ENCODE measurements at regions not wholly inside any gene's neighbourhood (a gene's known extent, or its start where the extent isn't known, plus 50 kb on each side); places are given as distances from the start of the nearest gene placed in this dataset.

- Histone ChIP-seq H3K4me2 (replicated peaks; ENCODE audit: low read depth, low read length, poor library complexity, severe bottlenecking) (no peak overlapping the region), H3K9ac (ENCODE audit: low read length) (no peak overlapping the region), H3K27ac (ENCODE audit: low read length in 2 of 2) (no peak overlapping the region), H3K36me3 (replicated peaks in 1 of 2; ENCODE audit: control extremely low read depth in 1 of 2, control insufficient read depth in 1 of 2, extremely low read depth in 1 of 2, insufficient read depth in 2 of 2, low read length in 1 of 2) (no peaks in the 10 kb centered on the region), H3K4me1 (ENCODE audit: control insufficient read depth in 2 of 2, insufficient read depth in 2 of 2, low read length in 2 of 2) (no peaks in the 10 kb centered on the region), H3K79me2 (ENCODE audit: control insufficient read depth, insufficient read depth, low read length) (no peaks in the 10 kb centered on the region), H3K4me3 (ENCODE audit: control extremely low read depth in 1 of 5, extremely low read depth in 1 of 5, insufficient read depth in 1 of 5, low read depth in 2 of 5, low read length in 4 of 5) (no peak overlapping the region), H3K9me3 (ENCODE audit: control extremely low read depth in 1 of 3, control insufficient read depth in 2 of 3, insufficient read depth in 1 of 3, low read length in 2 of 3) (no peaks in the 10 kb centered on the region), H4K20me1 (ENCODE audit: control insufficient read depth, insufficient read depth, low read length, poor library complexity, severe bottlenecking) (no peaks in the 10 kb centered on the region), H2AFZ (ENCODE audit: insufficient read depth, low read depth, low read length, poor library complexity, severe bottlenecking) (no peak overlapping the region), H3K27me3 (replicated peaks in 1 of 4; ENCODE audit: control extremely low read depth in 1 of 4, control insufficient read depth in 3 of 4, insufficient read depth in 4 of 4, low read length in 3 of 4) (no peaks in the 10 kb centered on the region)
- WGBS (ENCODE audit: insufficient coverage): no CpG with 5 or more reads among the region's 1 CpG
- H3K4me3 Mint-ChIP-seq: no peak overlapping the region
- no peak for TF ChIP-seq EZH2 (IDR thresholded peaks at IDR 0.05; ENCODE audit: borderline replicate concordance, insufficient read depth, low read depth, low read length, poor library complexity, severe bottlenecking)
- TF ChIP-seq CTCF (IDR thresholded peaks at IDR 0.05): no peak
- H3K27ac Mint-ChIP-seq: no peak overlapping the region
- DNase-seq: no peak
- ATAC-seq (ENCODE audit: low read depth): no peak
- CTCF ChIA-PET: interaction anchor here (1.8 kb wide), 1 partner anchor 18 kb away, joined by 5 read pairs; no protein-coding TSS in a partner anchor
- intact Hi-C loops (cut with micrococcal nuclease): no loop called here
- no peaks in the 10 kb centered on the region for H3K4me1 Mint-ChIP-seq
- no peaks in the 10 kb centered on the region for H3K27me3 Mint-ChIP-seq
- no peaks in the 10 kb centered on the region for H3K9me3 Mint-ChIP-seq (ENCODE audit: insufficient read depth)
- POLR2A ChIA-PET: no interaction called here
Measured at GRCh38 chr5:128015978-128016377, 67.6 kb upstream of the SLC12A2 start.

GRCh38 chr5:128019391-128019790 lies 64.2 kb upstream of the SLC12A2 start:
- Histone ChIP-seq H3K9me3 (ENCODE audit: control extremely low read depth in 1 of 3, control insufficient read depth in 2 of 3, insufficient read depth in 1 of 3, low read length in 2 of 3) (no peaks in the 10 kb centered on the region), H3K27ac (ENCODE audit: low read length in 2 of 2) (no peak overlapping the region), H3K79me2 (ENCODE audit: control insufficient read depth, insufficient read depth, low read length) (no peaks in the 10 kb centered on the region), H3K9ac (ENCODE audit: low read length) (no peak overlapping the region), H3K4me1 (ENCODE audit: control insufficient read depth in 2 of 2, insufficient read depth in 2 of 2, low read length in 2 of 2) (no peaks in the 10 kb centered on the region), H2AFZ (ENCODE audit: insufficient read depth, low read depth, low read length, poor library complexity, severe bottlenecking) (no peak overlapping the region), H3K27me3 (replicated peaks in 1 of 4; ENCODE audit: control extremely low read depth in 1 of 4, control insufficient read depth in 3 of 4, insufficient read depth in 4 of 4, low read length in 3 of 4) (no peaks in the 10 kb centered on the region), H3K36me3 (replicated peaks in 1 of 2; ENCODE audit: control extremely low read depth in 1 of 2, control insufficient read depth in 1 of 2, extremely low read depth in 1 of 2, insufficient read depth in 2 of 2, low read length in 1 of 2) (peaks cover 4 to 9% of the 10 kb centered on the region in 2 experiments), H4K20me1 (ENCODE audit: control insufficient read depth, insufficient read depth, low read length, poor library complexity, severe bottlenecking) (no peaks in the 10 kb centered on the region), H3K4me3 (ENCODE audit: control extremely low read depth in 1 of 5, extremely low read depth in 1 of 5, insufficient read depth in 1 of 5, low read depth in 2 of 5, low read length in 4 of 5) (no peak overlapping the region), H3K4me2 (replicated peaks; ENCODE audit: low read depth, low read length, poor library complexity, severe bottlenecking) (no peak overlapping the region)
- no peaks in the 10 kb centered on the region for H3K27me3 Mint-ChIP-seq
- DNase-seq: no peak
- POLR2A ChIA-PET: no interaction called here
- no peak for ATAC-seq (ENCODE audit: low read depth)
- no peaks in the 10 kb centered on the region for H3K4me1 Mint-ChIP-seq
- H3K4me3 Mint-ChIP-seq: no peak overlapping the region
- H3K9me3 Mint-ChIP-seq (ENCODE audit: insufficient read depth): no peaks in the 10 kb centered on the region
- TF ChIP-seq CTCF (IDR thresholded peaks at IDR 0.05) (no peak), EZH2 (IDR thresholded peaks at IDR 0.05; ENCODE audit: borderline replicate concordance, insufficient read depth, low read depth, low read length, poor library complexity, severe bottlenecking) (no peak)
- CTCF ChIA-PET: no interaction called here
- intact Hi-C loops (cut with micrococcal nuclease): no loop called here
- H3K27ac Mint-ChIP-seq: no peak overlapping the region
- 100% methylated on average over 1 of the region's 1 CpG for WGBS (ENCODE audit: insufficient coverage)
